Fibroblast of lung (primary cell): ENCODE measurements at regions not wholly inside any gene's neighbourhood (a gene's known extent, or its start where the extent isn't known, plus 50 kb on each side); places are given as distances from the start of the nearest gene placed in this dataset.

Experiments
- DNase-seq, 2 donors: peaks; one replicate each; pipeline versions ENCODE4 v3.0.0 to v3.0.0-alpha.2; 2010; ENCODE audit warnings: low read depth in 2 of 2
- H2AFZ ChIP-seq: 2 replicates; pipeline ENCODE4 v1.5.1; 2012; ENCODE audit warnings: low read length, control low read depth, inconsistent platforms
- H3K27ac ChIP-seq: 2 replicates; pipeline ENCODE4 v1.5.1; 2011; ENCODE audit warnings: low read length, control low read depth; ENCODE audit not compliant: insufficient read depth
- H3K27me3 ChIP-seq: 2 replicates; pipeline ENCODE4 v1.5.1; 2011; ENCODE audit warnings: mild to moderate bottlenecking, low read length; ENCODE audit not compliant: control insufficient read depth, insufficient read depth
- H3K36me3 ChIP-seq: 2 replicates; pipeline ENCODE4 v1.5.1; 2011; ENCODE audit warnings: low read length; ENCODE audit not compliant: control insufficient read depth, insufficient read depth
- H3K4me1 ChIP-seq: 2 replicates; pipeline ENCODE4 v1.5.1; 2011; ENCODE audit warnings: low read length; ENCODE audit not compliant: control insufficient read depth, insufficient read depth; ENCODE audit errors: extremely low read depth
- H3K4me2 ChIP-seq: 2 replicates; pipeline ENCODE4 v1.5.1; 2011; ENCODE audit warnings: low read length, control low read depth; ENCODE audit not compliant: insufficient read depth; ENCODE audit errors: extremely low read depth
- H3K4me3 ChIP-seq, 4 experiments: fragments of 200-600 bp in 1 of 4; sonication (generic) in 1 of 4; replicated peaks in 1 of 4; 2 replicates each; pipeline ENCODE4 v1.5.1; 2011 to 2016; ENCODE audit warnings: low read length in 4 of 4, low read depth in 3 of 4, mild to moderate bottlenecking in 3 of 4, control low read depth in 2 of 4, inconsistent platforms in 1 of 4, mixed read lengths in 1 of 4; ENCODE audit not compliant: insufficient read depth in 1 of 4; ENCODE audit errors: control extremely low read depth in 1 of 4
- H3K79me2 ChIP-seq: 2 replicates; pipeline ENCODE4 v1.5.1; 2012; ENCODE audit warnings: mild to moderate bottlenecking, low read length, inconsistent platforms; ENCODE audit not compliant: control insufficient read depth, insufficient read depth
- H3K9ac ChIP-seq: 2 replicates; pipeline ENCODE4 v1.5.1; 2011; ENCODE audit warnings: mild to moderate bottlenecking, low read length, control low read depth; ENCODE audit not compliant: insufficient read depth
- H3K9me3 ChIP-seq: 2 replicates; pipeline ENCODE4 v1.5.1; 2012; ENCODE audit warnings: low read depth, low read length; ENCODE audit not compliant: control insufficient read depth, insufficient read depth
- H4K20me1 ChIP-seq: 2 replicates; pipeline ENCODE4 v1.5.1; 2011; ENCODE audit warnings: low read length; ENCODE audit not compliant: control insufficient read depth, insufficient read depth; ENCODE audit errors: extremely low read depth
- EZH2 ChIP-seq: IDR thresholded peaks from 2 replicates; pipeline ENCODE4 v1.5.1; 2012; ENCODE audit warnings: low read length, control low read depth, mild to moderate bottlenecking; ENCODE audit errors: missing control alignments
- TF ChIP-seq, protein P1 (sequence below), 2 donors: IDR thresholded peaks in 1 of 2; conservative IDR thresholded peaks in 1 of 2; 1 replicate in 1 of 2; 2 replicates in 1 of 2; pipeline ENCODE4 v1.5.1; 2011 to 2012; ENCODE audit warnings: low read length in 2 of 2, control low read depth in 1 of 2, inconsistent platforms in 1 of 2, low read depth in 1 of 2, mild to moderate bottlenecking in 1 of 2

DNA sequence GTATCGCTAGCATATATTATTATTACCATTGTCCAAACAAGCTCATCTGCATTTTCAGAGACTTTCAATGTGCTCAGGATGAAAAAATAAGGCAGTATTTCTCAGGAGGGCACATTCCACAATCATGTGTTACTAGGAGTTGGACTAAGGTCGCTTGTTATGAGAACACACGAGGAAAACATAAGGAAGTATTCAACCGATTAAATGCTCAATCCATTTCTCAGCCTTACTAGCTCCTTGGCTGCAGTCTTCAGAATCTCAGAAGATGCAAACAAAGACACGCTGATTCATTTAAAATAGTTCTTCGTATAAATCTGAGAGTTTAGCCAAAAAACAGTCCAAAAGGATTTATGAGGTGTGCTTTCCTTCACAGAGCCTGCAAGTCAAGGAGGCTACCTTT is 82.0 kb upstream of the JAK1 start:
- H2AFZ ChIP-seq: no peak overlapping the region
- H3K79me2 ChIP-seq: no peaks in the 10 kb centered on the region
- no peak overlapping the region for H3K4me3 ChIP-seq
- peak overlapping the region; percentile 23 for H3K4me2 ChIP-seq
- H3K9ac ChIP-seq: no peak overlapping the region
- H3K4me1 ChIP-seq: no peaks in the 10 kb centered on the region
- H3K27ac ChIP-seq: no peak overlapping the region
- no peak for TF ChIP-seq EZH2
- TF ChIP-seq, protein P1, sequence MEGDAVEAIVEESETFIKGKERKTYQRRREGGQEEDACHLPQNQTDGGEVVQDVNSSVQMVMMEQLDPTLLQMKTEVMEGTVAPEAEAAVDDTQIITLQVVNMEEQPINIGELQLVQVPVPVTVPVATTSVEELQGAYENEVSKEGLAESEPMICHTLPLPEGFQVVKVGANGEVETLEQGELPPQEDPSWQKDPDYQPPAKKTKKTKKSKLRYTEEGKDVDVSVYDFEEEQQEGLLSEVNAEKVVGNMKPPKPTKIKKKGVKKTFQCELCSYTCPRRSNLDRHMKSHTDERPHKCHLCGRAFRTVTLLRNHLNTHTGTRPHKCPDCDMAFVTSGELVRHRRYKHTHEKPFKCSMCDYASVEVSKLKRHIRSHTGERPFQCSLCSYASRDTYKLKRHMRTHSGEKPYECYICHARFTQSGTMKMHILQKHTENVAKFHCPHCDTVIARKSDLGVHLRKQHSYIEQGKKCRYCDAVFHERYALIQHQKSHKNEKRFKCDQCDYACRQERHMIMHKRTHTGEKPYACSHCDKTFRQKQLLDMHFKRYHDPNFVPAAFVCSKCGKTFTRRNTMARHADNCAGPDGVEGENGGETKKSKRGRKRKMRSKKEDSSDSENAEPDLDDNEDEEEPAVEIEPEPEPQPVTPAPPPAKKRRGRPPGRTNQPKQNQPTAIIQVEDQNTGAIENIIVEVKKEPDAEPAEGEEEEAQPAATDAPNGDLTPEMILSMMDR (conservative IDR thresholded peaks at IDR 0.05 in 1 of 2, IDR thresholded peaks at IDR 0.05 in 1 of 2; ENCODE audit: low read depth in 1 of 2, low read length in 2 of 2): no peak
- H4K20me1 ChIP-seq: no peaks in the 10 kb centered on the region
- H3K27me3 ChIP-seq: no peaks in the 10 kb centered on the region
- H3K9me3 ChIP-seq: no peaks in the 10 kb centered on the region
- peak in 1 of 2 donors; percentile 28 for DNase-seq
- H3K36me3 ChIP-seq: no peaks in the 10 kb centered on the region

DNA sequence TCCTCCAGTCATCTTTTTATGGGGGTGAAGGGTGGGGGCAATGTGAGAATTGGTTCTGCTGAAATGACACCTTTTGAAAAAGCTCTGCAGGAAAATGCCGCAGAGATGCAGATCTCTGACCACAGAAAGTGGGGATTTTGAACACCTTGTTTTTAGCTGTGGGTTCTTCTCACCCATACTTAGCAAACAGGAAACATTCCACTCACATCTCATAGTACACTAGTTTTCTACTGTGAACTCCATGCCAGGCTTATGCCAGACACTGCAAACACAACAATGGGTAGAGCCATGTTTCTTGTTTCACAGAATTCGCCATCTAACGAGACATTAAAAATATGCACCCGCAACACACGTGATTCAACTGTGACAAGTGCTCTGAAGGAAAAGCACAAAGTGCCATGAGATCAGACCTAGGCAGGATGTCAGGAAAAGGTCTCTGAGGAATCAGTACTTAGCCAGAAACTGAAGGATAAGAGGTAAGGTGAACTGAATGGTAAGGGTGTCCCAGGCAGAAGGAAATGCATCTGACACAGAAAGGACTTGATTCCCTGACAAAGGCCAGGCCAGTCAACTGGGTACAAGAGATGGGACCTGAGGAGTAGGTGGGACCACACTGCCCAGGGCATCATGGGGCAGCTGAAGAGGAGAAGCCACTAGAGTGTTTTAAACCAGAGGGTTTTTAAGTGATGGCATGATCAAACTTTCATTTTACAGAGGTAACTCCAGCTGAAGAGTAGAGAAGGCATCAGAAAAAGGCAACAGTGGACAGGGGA is 83.8 kb upstream of the JAK1 start:
- Histone ChIP-seq H3K4me1 (no peaks in the 10 kb centered on the region), H3K4me2 (no peak overlapping the region), H4K20me1 (no peaks in the 10 kb centered on the region), H3K27ac (no peak overlapping the region), H3K36me3 (no peaks in the 10 kb centered on the region), H3K27me3 (no peaks in the 10 kb centered on the region), H3K79me2 (no peaks in the 10 kb centered on the region), H3K9ac (no peak overlapping the region), H3K4me3 (no peak overlapping the region), H2AFZ (no peak overlapping the region), H3K9me3 (no peaks in the 10 kb centered on the region)
- no peak for DNase-seq
- TF ChIP-seq, protein P1 (conservative IDR thresholded peaks at IDR 0.05 in 1 of 2, IDR thresholded peaks at IDR 0.05 in 1 of 2; ENCODE audit: low read depth in 1 of 2, low read length in 2 of 2): no peak
- no peak for TF ChIP-seq EZH2

DNA sequence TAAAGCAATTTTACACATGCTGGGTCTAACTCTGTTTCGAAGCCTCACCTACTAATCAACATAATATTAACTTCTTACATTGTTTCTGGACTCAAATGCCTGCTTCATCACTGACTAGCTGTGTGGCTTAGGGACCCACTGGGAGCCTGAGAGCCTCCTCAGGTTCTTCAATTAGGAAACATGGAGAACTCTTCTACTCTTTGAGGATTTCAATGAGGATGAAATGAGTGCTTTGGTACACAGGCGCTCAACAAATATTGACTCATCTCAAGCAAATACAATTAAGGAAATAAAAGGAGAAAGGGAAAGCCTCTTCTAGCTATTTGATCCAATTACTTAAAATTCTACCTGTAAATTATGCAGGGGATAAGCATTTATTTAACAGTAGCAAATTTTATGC is 84.4 kb upstream of the JAK1 start:
- Histone ChIP-seq H3K4me3 (no peak overlapping the region), H3K9me3 (no peaks in the 10 kb centered on the region), H2AFZ (no peak overlapping the region), H3K27ac (no peak overlapping the region), H3K9ac (no peak overlapping the region), H3K36me3 (no peaks in the 10 kb centered on the region), H4K20me1 (no peaks in the 10 kb centered on the region), H3K27me3 (no peaks in the 10 kb centered on the region), H3K4me2 (no peak overlapping the region), H3K4me1 (no peaks in the 10 kb centered on the region), H3K79me2 (no peaks in the 10 kb centered on the region)
- TF ChIP-seq, protein P1 (conservative IDR thresholded peaks at IDR 0.05 in 1 of 2, IDR thresholded peaks at IDR 0.05 in 1 of 2; ENCODE audit: low read depth in 1 of 2, low read length in 2 of 2): no peak
- TF ChIP-seq EZH2: no peak
- no peak for DNase-seq
